ENCODE measurements at regions not wholly inside any gene's neighbourhood (a gene's known extent, or its start where the extent isn't known, plus 50 kb on each side); places are given as distances from the start of the nearest gene placed in this dataset.

DNA sequence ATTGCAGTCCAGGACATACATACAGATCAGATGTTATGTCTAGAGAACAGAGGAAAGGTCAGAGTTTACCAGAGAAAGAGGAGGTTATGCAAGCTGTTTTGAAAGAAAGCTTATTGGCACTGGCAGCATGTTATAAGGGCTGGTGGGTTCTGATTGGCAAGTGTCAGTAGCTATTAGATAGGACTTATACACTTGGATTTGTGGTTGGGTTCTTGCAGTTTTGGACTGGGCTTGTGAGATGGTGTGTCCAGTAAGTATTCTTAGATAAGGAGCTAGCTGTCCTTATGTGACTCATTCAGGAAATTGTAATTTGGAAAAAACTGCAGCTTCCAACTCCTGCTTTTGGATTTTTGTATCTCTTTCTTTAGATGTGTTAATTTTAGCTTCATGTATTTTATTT lies 130.7 kb upstream of the NAMPT start:
- H3K27ac ChIP-seq, result no peak overlapping the region
- no peaks in the 10 kb centered on the region for H3K27me3 ChIP-seq (ENCODE audit: insufficient read depth, low read depth, severe bottlenecking)
- H3K4me3 ChIP-seq (ENCODE audit: low read depth, low read length), result no peak overlapping the region
- H3K36me3 ChIP-seq, result no peaks in the 10 kb centered on the region
- TF ChIP-seq CTCF (IDR thresholded peaks at IDR 0.05; ENCODE audit: low read depth, low read length), result no peak
- no peak for DNase-seq
- peaks cover 6% of the 10 kb centered on the region for H3K9me3 ChIP-seq (ENCODE audit: severe bottlenecking)

DNA sequence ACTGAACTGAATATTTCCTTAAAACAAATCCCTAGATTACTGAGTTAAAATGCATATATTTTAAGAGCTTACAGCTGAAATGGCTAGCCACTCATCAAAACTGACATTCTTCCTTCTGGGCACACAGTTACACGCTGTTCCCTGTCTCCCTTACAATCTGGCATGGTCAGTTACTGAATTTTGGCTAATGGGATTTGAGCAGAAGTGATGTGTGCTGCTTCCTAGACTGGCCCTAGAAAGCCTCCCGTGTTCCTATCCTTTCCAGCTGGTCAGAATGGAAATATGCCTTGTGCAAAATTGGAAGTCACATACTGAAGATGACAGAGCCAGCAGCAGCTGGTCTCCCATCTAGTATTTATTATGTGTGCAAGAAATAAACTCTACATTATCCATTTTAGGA lies 128.7 kb upstream of the NAMPT start:
- peaks cover 2% of the 10 kb centered on the region for H3K27me3 ChIP-seq (ENCODE audit: insufficient read depth, low read depth, severe bottlenecking)
- H3K4me3 ChIP-seq (ENCODE audit: low read depth, low read length), result no peak overlapping the region
- TF ChIP-seq CTCF (IDR thresholded peaks at IDR 0.05; ENCODE audit: low read depth, low read length), result no peak
- no peak for DNase-seq
- no peak overlapping the region for H3K27ac ChIP-seq
- H3K36me3 ChIP-seq, result no peaks in the 10 kb centered on the region
- H3K9me3 ChIP-seq (ENCODE audit: severe bottlenecking), result peaks cover 6% of the 10 kb centered on the region

DNA sequence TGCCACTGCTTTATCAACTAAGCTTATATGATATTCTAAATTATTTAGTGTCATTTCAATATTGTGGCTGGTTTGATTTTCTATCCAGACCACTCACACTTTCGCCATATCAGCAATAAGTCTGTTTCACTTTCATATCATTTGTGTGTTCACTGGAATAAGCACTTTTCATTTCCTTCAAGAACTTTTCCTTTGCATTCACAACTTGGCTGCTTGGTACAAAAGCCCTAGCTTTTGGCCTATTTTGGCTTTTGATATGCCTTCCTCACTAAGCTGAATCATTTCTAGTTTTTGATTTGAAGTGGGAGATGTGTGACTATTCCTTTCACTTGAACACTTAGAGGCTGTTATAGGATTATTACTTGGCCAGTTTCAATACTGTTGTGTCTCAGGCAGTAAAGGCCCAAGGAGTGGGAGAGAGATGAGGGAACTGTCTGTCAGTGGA lies 120.9 kb upstream of the NAMPT start:
- no peak for TF ChIP-seq CTCF (IDR thresholded peaks at IDR 0.05; ENCODE audit: low read depth, low read length)
- peaks cover 2% of the 10 kb centered on the region for H3K27me3 ChIP-seq (ENCODE audit: insufficient read depth, low read depth, severe bottlenecking)
- peaks cover 2% of the 10 kb centered on the region for H3K9me3 ChIP-seq (ENCODE audit: severe bottlenecking)
- no peak for DNase-seq
- H3K36me3 ChIP-seq, result no peaks in the 10 kb centered on the region
- H3K4me3 ChIP-seq (ENCODE audit: low read depth, low read length), result no peak overlapping the region
- H3K27ac ChIP-seq, result no peak overlapping the region

DNA sequence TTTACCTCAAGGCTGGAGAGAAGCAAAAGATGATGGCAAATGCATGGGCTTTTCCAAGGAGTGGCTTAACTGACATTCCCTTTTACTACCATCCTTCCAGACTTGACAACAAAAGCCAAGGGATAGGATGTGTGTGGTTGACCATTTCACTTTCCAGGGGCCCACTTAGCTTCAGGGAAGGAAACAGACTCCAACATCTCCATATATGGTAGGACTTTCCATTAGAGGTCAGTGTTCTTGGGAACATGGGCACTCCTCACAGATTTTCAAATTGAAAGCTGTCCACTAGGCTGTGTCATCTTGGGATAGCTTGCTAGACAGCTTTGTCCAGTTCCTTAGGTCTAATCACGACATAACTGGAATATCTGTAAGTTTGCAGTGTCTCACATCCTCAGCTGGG lies 118.1 kb upstream of the NAMPT start:
- no peak for TF ChIP-seq CTCF (IDR thresholded peaks at IDR 0.05; ENCODE audit: low read depth, low read length)
- no peak for DNase-seq
- Histone ChIP-seq H3K36me3 (no peaks in the 10 kb centered on the region), H3K4me3 (ENCODE audit: low read depth, low read length) (no peak overlapping the region), H3K27ac (no peak overlapping the region), H3K9me3 (ENCODE audit: severe bottlenecking) (peaks cover 2% of the 10 kb centered on the region), H3K27me3 (ENCODE audit: insufficient read depth, low read depth, severe bottlenecking) (peaks cover 4% of the 10 kb centered on the region)

DNA sequence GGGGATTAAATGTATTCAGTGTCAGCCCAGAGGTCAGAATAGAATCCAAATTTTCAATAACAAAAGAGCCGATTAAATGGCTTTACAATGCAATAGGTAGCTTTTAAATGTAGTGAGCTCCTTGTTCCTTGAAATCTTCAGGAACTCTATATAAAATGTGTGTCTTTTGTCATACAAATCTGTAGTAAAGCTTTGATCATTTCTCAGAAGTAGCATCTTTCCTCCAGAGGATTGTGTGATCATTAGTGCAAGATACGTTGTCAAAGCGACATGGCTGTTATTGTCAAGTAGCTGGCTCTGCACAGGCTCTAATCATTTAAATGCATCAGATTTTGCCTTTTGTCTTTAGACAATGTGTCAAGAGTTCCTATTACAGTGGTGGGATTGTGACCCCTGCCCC lies 116.1 kb upstream of the NAMPT start:
- no peaks in the 10 kb centered on the region for H3K36me3 ChIP-seq
- no peak for TF ChIP-seq CTCF (IDR thresholded peaks at IDR 0.05; ENCODE audit: low read depth, low read length)
- peaks cover 4% of the 10 kb centered on the region for H3K27me3 ChIP-seq (ENCODE audit: insufficient read depth, low read depth, severe bottlenecking)
- no peak overlapping the region for H3K27ac ChIP-seq
- peaks cover 2% of the 10 kb centered on the region for H3K9me3 ChIP-seq (ENCODE audit: severe bottlenecking)
- DNase-seq, result no peak
- H3K4me3 ChIP-seq (ENCODE audit: low read depth, low read length), result no peak overlapping the region

DNA sequence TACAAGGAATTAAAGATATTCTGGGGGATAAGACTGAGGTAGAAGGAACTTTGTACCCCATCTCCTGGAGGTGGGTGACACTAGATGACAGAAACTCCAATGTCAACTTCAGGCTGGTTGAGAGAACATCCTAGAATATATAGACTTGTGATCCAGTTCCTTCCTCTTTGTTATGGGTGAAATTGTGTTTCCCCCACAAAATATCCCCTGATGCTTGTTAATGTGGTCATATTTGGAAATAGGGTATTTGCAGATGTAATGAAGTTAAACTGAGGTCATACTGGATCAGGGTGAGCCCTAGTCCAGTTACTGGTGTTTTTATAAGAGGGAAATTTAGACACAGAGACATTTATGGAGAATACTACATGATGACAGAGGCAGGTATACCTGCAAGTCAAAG lies 114.0 kb upstream of the NAMPT start:
- no peak overlapping the region for H3K27ac ChIP-seq
- no peak for TF ChIP-seq CTCF (IDR thresholded peaks at IDR 0.05; ENCODE audit: low read depth, low read length)
- peaks cover 2% of the 10 kb centered on the region for H3K9me3 ChIP-seq (ENCODE audit: severe bottlenecking)
- no peak for DNase-seq
- H3K27me3 ChIP-seq (ENCODE audit: insufficient read depth, low read depth, severe bottlenecking), result peaks cover 7% of the 10 kb centered on the region
- no peaks in the 10 kb centered on the region for H3K36me3 ChIP-seq
- H3K4me3 ChIP-seq (ENCODE audit: low read depth, low read length), result no peak overlapping the region

All from WERI-Rb-1 (cell line).